AG04450 (cell line): ENCODE measurements at regions not wholly inside any gene's neighbourhood (a gene's known extent, or its start where the extent isn't known, plus 50 kb on each side); places are given as distances from the start of the nearest gene placed in this dataset.

Experiments used
- CTCF ChIA-PET: fragments of 300-600, 350-600 bp; formaldehyde crosslinking; extraction: SDS; loops from one replicate; lab custom pipeline; 2022; ENCODE audit warnings: antibody characterized with exemption, inconsistent platforms; lab: Charles Lee
- POLR2A ChIA-PET: fragments of 350-600 bp; formaldehyde crosslinking; extraction: SDS; loops from one replicate; lab custom pipeline; 2021; ENCODE audit warnings: antibody characterized with exemption, inconsistent platforms; lab: Yijun Ruan, JAX
- DNase-seq: peaks from one replicate; pipeline ENCODE4 v3.0.0-alpha.2; 2011; ENCODE audit warnings: low read depth, low spot score
- H3K27ac ChIP-seq: one replicate; pipeline ENCODE4 v1.5.1; 2012; ENCODE audit warnings: low read depth, low read length, control low read depth
- H3K27me3 ChIP-seq: one replicate; pipeline ENCODE4 v1.6.0; 2012; ENCODE audit warnings: low read length; ENCODE audit not compliant: control insufficient read depth, insufficient read depth
- H3K4me3 ChIP-seq: 2 replicates; pipeline ENCODE4 v1.5.1; 2011; ENCODE audit warnings: mild to moderate bottlenecking, low read depth, low read length, control low read depth
- H3K9me3 ChIP-seq: 2 replicates; pipeline ENCODE4 v1.5.1; 2012; ENCODE audit warnings: low read length; ENCODE audit not compliant: control insufficient read depth, insufficient read depth
- CTCF ChIP-seq: IDR thresholded peaks from 2 replicates; pipeline ENCODE4 v1.5.1; 2011; ENCODE audit warnings: low read depth, low read length, control low read depth, inconsistent platforms

- DNase-seq = no peak
- Histone ChIP-seq H3K27me3 (no peaks in the 10 kb centered on the region), H3K4me3 (no peak overlapping the region), H3K9me3 (peaks cover 3% of the 10 kb centered on the region), H3K27ac (no peak overlapping the region)
- ChIA-PET CTCF (no interaction called here), POLR2A (no interaction called here)
- no peak for TF ChIP-seq CTCF
These were observed 423.0 kb downstream of the TUSC1 start for GRCh38 chr9:25255216-25255615.

GRCh38 chr9:25254051-25254450 is 424.2 kb downstream of the TUSC1 start:
- TF ChIP-seq CTCF = no peak
- no peak for DNase-seq
- peaks cover 3% of the 10 kb centered on the region for H3K9me3 ChIP-seq
- H3K27ac ChIP-seq = no peak overlapping the region
- POLR2A ChIA-PET = no interaction called here
- H3K4me3 ChIP-seq = no peak overlapping the region
- H3K27me3 ChIP-seq = no peaks in the 10 kb centered on the region
- CTCF ChIA-PET = no interaction called here

GRCh38 chr9:25241421-25241820 is 436.8 kb downstream of the TUSC1 start:
- CTCF ChIA-PET = no interaction called here

GRCh38 chr9:25226901-25227686 is 451.1 kb downstream of the TUSC1 start:
- no peak for TF ChIP-seq CTCF
- Histone ChIP-seq H3K27me3 (no peaks in the 10 kb centered on the region), H3K4me3 (no peak overlapping the region), H3K9me3 (peaks cover 9% of the 10 kb centered on the region), H3K27ac (no peak overlapping the region)
- ChIA-PET CTCF (no interaction called here), POLR2A (no interaction called here)
- DNase-seq = no peak

More at GRCh38 chr9:25241421-25241820, 436.8 kb downstream of the TUSC1 start:
- TF ChIP-seq CTCF = no peak
- H3K27ac ChIP-seq = no peak overlapping the region
- no peak for DNase-seq
- H3K27me3 ChIP-seq = no peaks in the 10 kb centered on the region
- no peak overlapping the region for H3K4me3 ChIP-seq
- POLR2A ChIA-PET = no interaction called here
- peaks cover 4% of the 10 kb centered on the region; the same call in 1 of the 2 replicates for H3K9me3 ChIP-seq

GRCh38 chr9:25225938-25226760 is 452.1 kb downstream of the TUSC1 start:
- POLR2A ChIA-PET = no interaction called here

More at GRCh38 chr9:25225938-25226760, 452.1 kb downstream of the TUSC1 start:
- CTCF ChIA-PET = no interaction called here
- TF ChIP-seq CTCF = no peak
- H3K4me3 ChIP-seq = no peak overlapping the region
- no peak for DNase-seq
- no peak overlapping the region for H3K27ac ChIP-seq
- H3K9me3 ChIP-seq = peaks cover 9% of the 10 kb centered on the region
- no peaks in the 10 kb centered on the region for H3K27me3 ChIP-seq
